CD4-positive, alpha-beta T cell (primary cell): ENCODE measurements at regions not wholly inside any gene's neighbourhood (a gene's known extent, or its start where the extent isn't known, plus 50 kb on each side); places are given as distances from the start of the nearest gene placed in this dataset.

Experiments used
- ATAC-seq: fragments of 200-7000 bp; cut with Tn5 transposase; one replicate; pipeline ENCODE4 v1.10.0; 2022; ENCODE audit warnings: mild to moderate bottlenecking; ENCODE audit not compliant: poor library complexity
- CTCF ChIA-PET: fragments of 350-600 bp; sonication (Branson Sonifier 250); formaldehyde crosslinking; loops from one replicate; lab custom pipeline; 2021; ENCODE audit warnings: antibody characterized with exemption, inconsistent platforms; lab: Charles Lee
- POLR2A ChIA-PET: fragments of 350-600 bp; sonication (Branson Sonifier 250); formaldehyde crosslinking; loops from one replicate; lab custom pipeline; 2021; ENCODE audit warnings: antibody characterized with exemption, inconsistent platforms; lab: Charles Lee
- DNase-seq, 14 experiments: peaks; one replicate each; pipeline ENCODE4 v3.0.0-alpha.2; 2013 to 2020; ENCODE audit warnings: mixed read lengths in 2 of 14
- H3K27ac ChIP-seq, 2 donors: one replicate each; pipeline versions ENCODE4 v1.5.1 to v1.7.0; 2013; ENCODE audit warnings: low read length in 2 of 2, low read depth in 1 of 2, mild to moderate bottlenecking in 1 of 2
- H3K27me3 ChIP-seq, 2 experiments: 1 replicate in 1 of 2; 2 replicates in 1 of 2; pipeline versions ENCODE4 v1.6.1 to v1.7.0; 2013; ENCODE audit warnings: low read length in 2 of 2, control low read depth in 1 of 2, mild to moderate bottlenecking in 1 of 2, moderate library complexity in 1 of 2; ENCODE audit not compliant: insufficient read depth in 2 of 2, control insufficient read depth in 1 of 2
- H3K36me3 ChIP-seq: one replicate; pipeline ENCODE4 v1.6.1; 2013; ENCODE audit warnings: low read length, control low read depth; ENCODE audit not compliant: insufficient read depth
- H3K4me1 ChIP-seq: one replicate; pipeline ENCODE4 v1.6.1; 2013; ENCODE audit warnings: low read length, control low read depth; ENCODE audit not compliant: insufficient read depth
- H3K4me3 ChIP-seq: one replicate; pipeline ENCODE4 v1.5.1; 2013; ENCODE audit warnings: mild to moderate bottlenecking, low read length, moderate library complexity
- H3K9me3 ChIP-seq, 2 experiments: 1 replicate in 1 of 2; 2 replicates in 1 of 2; pipeline versions ENCODE4 v1.6.1 to v1.7.0; 2013; ENCODE audit warnings: low read length in 2 of 2, mild to moderate bottlenecking in 2 of 2, control low read depth in 1 of 2, moderate library complexity in 1 of 2; ENCODE audit not compliant: control insufficient read depth in 1 of 2, insufficient read depth in 1 of 2
- H3K27ac Mint-ChIP-seq: one replicate; pipeline ENCODE4 v1.8.0; 2020; ENCODE audit warnings: mixed read lengths
- H3K27me3 Mint-ChIP-seq: one replicate; pipeline ENCODE4 v1.8.0; 2021; ENCODE audit warnings: mixed read lengths
- H3K36me3 Mint-ChIP-seq: one replicate; pipeline ENCODE4 v1.8.0; 2021; ENCODE audit warnings: low read depth, mixed read lengths
- H3K4me1 Mint-ChIP-seq: one replicate; pipeline ENCODE4 v1.8.0; 2021; ENCODE audit warnings: low read depth, mixed read lengths
- H3K4me3 Mint-ChIP-seq: one replicate; pipeline ENCODE4 v1.8.0; 2020; ENCODE audit warnings: mild to moderate bottlenecking, mixed read lengths
- H3K9me3 Mint-ChIP-seq: one replicate; pipeline ENCODE4 v1.8.0; 2020; ENCODE audit warnings: mixed read lengths
- CTCF ChIP-seq: fragments of 200-600 bp; IDR thresholded peaks from one replicate; pipeline ENCODE4 v1.8.0; 2022; ENCODE audit warnings: antibody characterized with exemption, mild to moderate bottlenecking
- intact Hi-C, 2 experiments: fragments of 100-400 bp; cut with DNase I in 1 of 2; cut with micrococcal nuclease in 1 of 2; formaldehyde crosslinking; loops; one replicate each; pipeline versions ENCODE4 v1.15.1 to v1.9.0; 2023 to 2025; cut with DNase I, micrococcal nuclease

- H3K36me3 Mint-ChIP-seq: no peaks in the 10 kb centered on the region
- no peak overlapping the region for H3K27ac Mint-ChIP-seq
- no peaks in the 10 kb centered on the region for H3K27me3 ChIP-seq
- ChIA-PET CTCF (no interaction called here), POLR2A (no interaction called here)
- no peaks in the 10 kb centered on the region for H3K27me3 Mint-ChIP-seq
- H3K27ac ChIP-seq: no peak overlapping the region
- H3K4me1 Mint-ChIP-seq: no peaks in the 10 kb centered on the region
- no peak overlapping the region for H3K4me3 Mint-ChIP-seq
- peaks cover 6% of the 10 kb centered on the region for H3K9me3 Mint-ChIP-seq
- H3K4me3 ChIP-seq: no peak overlapping the region
- no peak for TF ChIP-seq CTCF
- H3K36me3 ChIP-seq: no peaks in the 10 kb centered on the region
- no peaks in the 10 kb centered on the region for H3K9me3 ChIP-seq
- no peaks in the 10 kb centered on the region for H3K4me1 ChIP-seq
- intact Hi-C loops: no loop called here
- DNase-seq (no peak), ATAC-seq (no peak)
Measured at GRCh38 chr6:96301781-96302180, 219.8 kb upstream of the UFL1 start.

DNA sequence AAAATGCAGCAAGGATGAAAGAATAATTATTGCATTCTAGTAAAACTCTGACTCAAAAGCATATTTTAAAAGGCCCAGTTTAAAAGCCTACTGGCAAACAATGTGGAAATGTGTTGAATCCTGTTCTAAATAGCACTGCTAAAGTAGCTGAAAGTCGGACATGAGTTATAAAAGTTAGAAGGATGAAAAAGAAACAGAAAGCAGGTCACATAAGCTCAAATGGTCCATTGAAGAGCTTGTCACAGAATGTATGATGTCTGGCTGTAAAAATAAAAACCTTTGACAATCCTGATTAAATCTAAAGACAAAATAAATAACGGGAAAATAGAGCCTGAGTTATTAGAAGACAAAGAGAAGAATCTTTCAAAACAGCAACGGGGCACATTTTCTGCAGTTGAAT is 218.6 kb upstream of the UFL1 start:
- Mint-ChIP-seq H3K4me1 (no peaks in the 10 kb centered on the region), H3K9me3 (peaks cover 6% of the 10 kb centered on the region), H3K27me3 (no peaks in the 10 kb centered on the region), H3K27ac (no peak overlapping the region), H3K36me3 (no peaks in the 10 kb centered on the region), H3K4me3 (no peak overlapping the region)
- H3K9me3 ChIP-seq: no peaks in the 10 kb centered on the region
- ATAC-seq (no peak), DNase-seq (no peak)
- no peaks in the 10 kb centered on the region for H3K36me3 ChIP-seq
- intact Hi-C loops: no loop called here
- ChIA-PET POLR2A (no interaction called here), CTCF (no interaction called here)
- no peaks in the 10 kb centered on the region for H3K4me1 ChIP-seq
- no peaks in the 10 kb centered on the region for H3K27me3 ChIP-seq
- no peak overlapping the region for H3K4me3 ChIP-seq
- no peak overlapping the region for H3K27ac ChIP-seq
- no peak for TF ChIP-seq CTCF

GRCh38 chr6:96304997-96305396 is 216.6 kb upstream of the UFL1 start:
- intact Hi-C loops: no loop called here
- Histone ChIP-seq H3K27me3 (no peaks in the 10 kb centered on the region), H3K4me3 (no peak overlapping the region), H3K9me3 (no peaks in the 10 kb centered on the region), H3K36me3 (no peaks in the 10 kb centered on the region), H3K27ac (no peak overlapping the region), H3K4me1 (no peaks in the 10 kb centered on the region)
- Mint-ChIP-seq H3K27ac (no peak overlapping the region), H3K36me3 (no peaks in the 10 kb centered on the region), H3K4me3 (no peak overlapping the region), H3K4me1 (no peaks in the 10 kb centered on the region), H3K9me3 (peaks cover 4% of the 10 kb centered on the region), H3K27me3 (peaks cover 1% of the 10 kb centered on the region)
- TF ChIP-seq CTCF: no peak
- no peak for ATAC-seq
- CTCF ChIA-PET: no interaction called here
- no peak for DNase-seq
- POLR2A ChIA-PET: no interaction called here
